Endodermal cell (in vitro differentiated cells): ENCODE measurements at regions not wholly inside any gene's neighbourhood (a gene's known extent, or its start where the extent isn't known, plus 50 kb on each side); places are given as distances from the start of the nearest gene placed in this dataset.
"Not testable (repeated sequence)": the region's sequence is repeated elsewhere in the genome, so short reads cannot be mapped to it uniquely, and the experiment has no call there.

Experiments
- DNase-seq: peaks from one replicate; pipeline ENCODE4 v3.0.0-alpha.2; 2017
- H3K27ac ChIP-seq: 2 replicates; pipeline ENCODE4 v1.5.1; 2013; ENCODE audit warnings: mild to moderate bottlenecking, low read depth, low read length, moderate library complexity
- H3K27me3 ChIP-seq: 2 replicates; pipeline ENCODE4 v1.6.1; 2013; ENCODE audit warnings: mild to moderate bottlenecking, low read length, moderate library complexity; ENCODE audit not compliant: insufficient read depth, control insufficient read depth, poor library complexity, severe bottlenecking
- H3K36me3 ChIP-seq: 2 replicates; pipeline ENCODE4 v1.7.0; 2013; ENCODE audit warnings: mild to moderate bottlenecking, low read length, moderate library complexity; ENCODE audit not compliant: control insufficient read depth, insufficient read depth
- H3K4me1 ChIP-seq: one replicate; pipeline ENCODE4 v1.7.0; 2013; ENCODE audit warnings: low read length; ENCODE audit not compliant: control insufficient read depth, insufficient read depth
- H3K4me3 ChIP-seq: 2 replicates; pipeline ENCODE4 v1.5.1; 2013; ENCODE audit warnings: mild to moderate bottlenecking, low read length, moderate library complexity
- H3K9ac ChIP-seq: 2 replicates; pipeline ENCODE4 v1.6.1; 2013; ENCODE audit warnings: mild to moderate bottlenecking, low read length, moderate library complexity; ENCODE audit not compliant: poor library complexity, severe bottlenecking; ENCODE audit errors: extremely low read depth
- H3K9me3 ChIP-seq: 2 replicates; pipeline ENCODE4 v1.6.1; 2013; ENCODE audit warnings: mild to moderate bottlenecking, low read length, moderate library complexity; ENCODE audit not compliant: control insufficient read depth
- H3K27ac Mint-ChIP-seq: 2 replicates; pipeline ENCODE4 v1.8.0; 2020; ENCODE audit warnings: mixed read lengths
- H3K27me3 Mint-ChIP-seq: 2 replicates; pipeline ENCODE4 v1.8.0; 2021; ENCODE audit warnings: mild to moderate bottlenecking, mixed read lengths; ENCODE audit not compliant: insufficient read depth
- H3K36me3 Mint-ChIP-seq: 2 replicates; pipeline ENCODE4 v1.8.0; 2020; ENCODE audit warnings: low read depth, mixed read lengths
- H3K4me1 Mint-ChIP-seq: 2 replicates; pipeline ENCODE4 v1.8.0; 2020; ENCODE audit warnings: mixed read lengths
- H3K4me3 Mint-ChIP-seq: 2 replicates; pipeline ENCODE4 v1.8.0; 2020; ENCODE audit warnings: mild to moderate bottlenecking, moderate library complexity, mixed read lengths
- H3K9me3 Mint-ChIP-seq: 2 replicates; pipeline ENCODE4 v1.8.0; 2020; ENCODE audit warnings: mild to moderate bottlenecking, mixed read lengths
- CTCF ChIP-seq: fragments of 200-600 bp; sonication (generic); conservative IDR thresholded peaks from 2 replicates; pipeline ENCODE4 v1.5.0; 2021; ENCODE audit warnings: antibody characterized with exemption, mild to moderate bottlenecking
- WGBS, 2 experiments: methylation state at CpG; one replicate each; pipeline versions ENCODE4 v1.1.5 to v1.1.7; 2013; ENCODE audit warnings: missing lambda C conversion rate in 2 of 2, mixed read lengths in 1 of 2; ENCODE audit not compliant: insufficient coverage in 1 of 2, insufficient read length in 1 of 2; 5-methylcytosine and 5-hydroxymethylcytosine counted together

- Histone ChIP-seq H3K27me3 (peaks cover 9% of the 10 kb centered on the region), H3K4me1 (no peaks in the 10 kb centered on the region), H3K27ac (no peak overlapping the region), H3K4me3 (no peak overlapping the region), H3K36me3 (no peaks in the 10 kb centered on the region), H3K9me3 (peaks cover 8% of the 10 kb centered on the region), H3K9ac (no peak overlapping the region)
- Mint-ChIP-seq H3K36me3 (no peaks in the 10 kb centered on the region), H3K4me1 (peaks cover 22% of the 10 kb centered on the region), H3K4me3 (no peak overlapping the region), H3K9me3 (peaks cover 5% of the 10 kb centered on the region), H3K27ac (no peak overlapping the region), H3K27me3 (peaks cover 10% of the 10 kb centered on the region)
- DNase-seq, result no peak
- WGBS, 2 experiments, result 90 to 100% methylated on average over 2 to 3 of the region's 3 CpGs
- TF ChIP-seq CTCF, result no peak
Observed at GRCh38 chr12:114025935-114026334, 59.8 kb upstream of the RBM19 start.

GRCh38 chr12:114022081-114022480 is 56.0 kb upstream of the RBM19 start:
- Mint-ChIP-seq H3K27ac (peak overlapping the region; percentile 75), H3K27me3 (peaks cover 21% of the 10 kb centered on the region), H3K4me1 (peaks cover 29% of the 10 kb centered on the region)
- not testable (repeated sequence) for H3K36me3 ChIP-seq, H3K9me3 ChIP-seq, H3K27me3 ChIP-seq, H3K27ac ChIP-seq, H3K9me3 Mint-ChIP-seq, H3K4me3 ChIP-seq, H3K4me1 ChIP-seq, H3K36me3 Mint-ChIP-seq, H3K9ac ChIP-seq, DNase-seq, H3K4me3 Mint-ChIP-seq
- 81% methylated on average over 5 of the region's 5 CpGs; no CpG with 5 or more reads in 1 of the 2 experiments for WGBS, 2 experiments

- no peak for TF ChIP-seq CTCF
- H3K27me3 Mint-ChIP-seq, result peaks cover 21% of the 10 kb centered on the region
- H3K4me1 ChIP-seq, result peaks cover 6% of the 10 kb centered on the region
- H3K36me3 ChIP-seq, result no peaks in the 10 kb centered on the region
- no peak overlapping the region for H3K4me3 Mint-ChIP-seq
- H3K27ac Mint-ChIP-seq, result no peak overlapping the region
- no peaks in the 10 kb centered on the region for H3K27me3 ChIP-seq
- 85% methylated on average over 1 of the region's 1 CpG; no CpG with 5 or more reads in 1 of the 2 experiments for WGBS, 2 experiments
- no peaks in the 10 kb centered on the region for H3K36me3 Mint-ChIP-seq
- no peak for DNase-seq
- no peaks in the 10 kb centered on the region for H3K9me3 ChIP-seq
- no peak overlapping the region for H3K27ac ChIP-seq
- peaks cover 26% of the 10 kb centered on the region for H3K4me1 Mint-ChIP-seq
- H3K9ac ChIP-seq, result no peak overlapping the region
- no peak overlapping the region for H3K4me3 ChIP-seq
- H3K9me3 Mint-ChIP-seq, result no peaks in the 10 kb centered on the region
Observed at GRCh38 chr12:114018669-114019068, 52.5 kb upstream of the RBM19 start.
